NCI-H446 treated with DMSO at 0.1 percent for 48 hours (cell line): ENCODE measurements at regions not wholly inside any gene's neighbourhood (a gene's known extent, or its start where the extent isn't known, plus 50 kb on each side); places are given as distances from the start of the nearest gene placed in this dataset.
"Not testable (repeated sequence)": the region's sequence is repeated elsewhere in the genome, so short reads cannot be mapped to it uniquely, and the experiment has no call there.

Experiments used
- DNase-seq: peaks from one replicate; lab custom pipeline; 2025; lab: John Stamatoyannopoulos, UW

DNA sequence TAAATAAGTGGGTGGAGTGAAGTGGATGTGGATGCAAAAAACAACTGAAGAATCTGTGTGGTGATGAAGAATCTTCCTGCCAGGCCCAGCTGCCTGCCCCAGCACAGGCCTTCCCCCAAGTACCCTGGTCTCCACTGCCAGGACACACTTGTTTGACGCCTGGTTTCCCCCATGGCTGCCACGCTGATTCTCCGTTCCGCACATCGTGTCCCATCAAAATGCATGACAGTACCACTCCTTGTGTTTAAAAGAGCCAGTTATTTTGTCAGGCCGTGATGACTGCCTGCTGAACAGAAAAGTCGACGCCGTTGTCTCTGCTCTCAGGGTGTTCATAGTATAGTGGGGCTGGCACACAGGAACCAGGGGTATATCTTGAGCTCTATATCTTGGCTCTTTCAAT is 50.3 kb upstream of the KYNU start:
- DNase-seq: no peak

DNA sequence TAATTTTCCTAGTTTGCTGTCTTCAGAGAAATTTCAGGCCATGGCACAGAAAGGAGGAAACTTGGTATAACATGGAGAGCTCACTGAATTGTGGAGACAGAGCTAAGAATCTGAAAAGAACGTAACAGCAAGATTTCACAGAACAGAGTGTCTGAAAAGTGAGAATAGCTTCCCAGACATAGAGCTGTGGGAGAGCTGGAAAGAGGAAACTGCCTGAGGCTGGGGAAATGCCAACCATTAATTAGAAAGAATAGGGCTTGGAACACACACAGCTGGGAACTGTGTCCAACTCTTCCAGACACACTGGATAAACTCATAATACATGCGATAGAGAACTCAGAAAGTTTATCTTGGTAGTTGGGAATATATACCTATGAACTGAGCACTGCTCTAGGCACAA is 51.6 kb upstream of the KYNU start:
- no peak for DNase-seq

DNA sequence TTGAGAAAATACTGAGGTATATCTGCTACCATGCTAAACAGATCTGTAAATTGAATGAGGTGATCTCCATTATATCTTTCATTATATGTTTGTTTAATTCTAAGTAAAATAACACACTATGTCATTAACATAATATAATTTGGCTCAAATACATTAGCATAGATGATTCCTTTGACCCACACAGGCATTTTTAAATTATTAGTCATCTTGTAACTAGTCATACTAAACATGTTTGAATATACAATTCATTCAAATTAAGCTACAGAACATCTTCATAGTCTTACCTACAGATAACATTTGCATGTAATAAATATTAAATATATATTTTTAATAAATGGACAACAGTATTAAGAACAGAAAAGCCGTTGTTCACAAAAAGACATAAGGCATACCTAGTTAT is 52.7 kb upstream of the KYNU start:
- no peak for DNase-seq

DNA sequence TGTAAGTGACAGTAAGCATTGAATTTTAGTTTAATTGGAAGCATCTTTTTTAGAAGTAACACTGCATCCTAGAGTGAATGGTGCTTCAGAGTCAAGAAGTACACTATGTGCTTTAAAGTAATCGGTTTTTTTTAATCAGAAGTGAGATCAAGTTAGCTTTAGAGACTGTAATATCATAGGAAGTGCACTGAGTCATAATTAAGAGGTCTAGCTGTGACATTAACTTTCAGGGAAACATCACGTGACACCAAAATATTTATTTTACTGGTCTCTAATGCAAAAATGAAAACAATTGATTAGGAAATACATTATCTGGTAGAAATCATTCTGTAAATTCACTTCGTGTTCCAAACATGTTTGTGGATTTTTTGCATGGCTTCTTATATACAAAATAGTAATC is 55.3 kb upstream of the KYNU start:
- no peak for DNase-seq

DNA sequence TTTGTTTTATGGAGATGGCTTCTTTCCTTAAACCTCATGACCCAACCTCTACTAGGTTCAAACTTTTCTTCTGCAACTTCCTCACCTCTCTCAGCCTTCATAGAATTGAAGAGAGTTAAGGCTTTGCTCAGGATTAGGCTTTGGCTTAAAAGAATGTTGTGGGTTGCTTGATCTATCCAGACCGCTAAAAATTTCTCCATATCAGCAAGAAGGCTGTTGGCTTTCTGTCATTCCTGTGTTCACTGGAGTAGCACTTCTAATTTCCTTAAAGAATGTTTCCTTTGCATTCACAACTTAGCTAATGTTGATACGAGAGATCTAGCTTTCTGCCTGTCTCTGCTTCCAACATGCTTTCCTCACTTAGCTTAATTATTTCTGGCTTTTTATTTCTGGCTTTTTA is 58.1 kb upstream of the KYNU start:
- no peak for DNase-seq

DNA sequence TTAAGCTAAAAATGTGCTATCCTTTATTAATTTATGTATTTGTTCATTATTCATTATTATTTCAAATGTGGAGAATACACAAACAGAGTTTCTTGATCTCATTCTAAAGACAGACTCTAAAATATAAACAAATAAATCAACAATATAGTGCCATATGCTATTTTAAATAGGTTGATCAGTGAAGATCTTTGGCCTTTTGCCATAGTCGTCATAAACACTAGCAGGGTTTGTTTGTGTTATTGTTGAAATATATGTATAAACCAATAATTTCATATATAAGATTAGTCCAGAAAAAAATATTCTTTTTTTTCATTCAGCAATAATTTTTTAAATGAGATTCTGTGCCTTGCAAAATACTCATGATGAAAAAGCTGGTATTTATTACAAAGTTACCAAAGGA is 62.1 kb upstream of the KYNU start:
- no peak for DNase-seq

DNA sequence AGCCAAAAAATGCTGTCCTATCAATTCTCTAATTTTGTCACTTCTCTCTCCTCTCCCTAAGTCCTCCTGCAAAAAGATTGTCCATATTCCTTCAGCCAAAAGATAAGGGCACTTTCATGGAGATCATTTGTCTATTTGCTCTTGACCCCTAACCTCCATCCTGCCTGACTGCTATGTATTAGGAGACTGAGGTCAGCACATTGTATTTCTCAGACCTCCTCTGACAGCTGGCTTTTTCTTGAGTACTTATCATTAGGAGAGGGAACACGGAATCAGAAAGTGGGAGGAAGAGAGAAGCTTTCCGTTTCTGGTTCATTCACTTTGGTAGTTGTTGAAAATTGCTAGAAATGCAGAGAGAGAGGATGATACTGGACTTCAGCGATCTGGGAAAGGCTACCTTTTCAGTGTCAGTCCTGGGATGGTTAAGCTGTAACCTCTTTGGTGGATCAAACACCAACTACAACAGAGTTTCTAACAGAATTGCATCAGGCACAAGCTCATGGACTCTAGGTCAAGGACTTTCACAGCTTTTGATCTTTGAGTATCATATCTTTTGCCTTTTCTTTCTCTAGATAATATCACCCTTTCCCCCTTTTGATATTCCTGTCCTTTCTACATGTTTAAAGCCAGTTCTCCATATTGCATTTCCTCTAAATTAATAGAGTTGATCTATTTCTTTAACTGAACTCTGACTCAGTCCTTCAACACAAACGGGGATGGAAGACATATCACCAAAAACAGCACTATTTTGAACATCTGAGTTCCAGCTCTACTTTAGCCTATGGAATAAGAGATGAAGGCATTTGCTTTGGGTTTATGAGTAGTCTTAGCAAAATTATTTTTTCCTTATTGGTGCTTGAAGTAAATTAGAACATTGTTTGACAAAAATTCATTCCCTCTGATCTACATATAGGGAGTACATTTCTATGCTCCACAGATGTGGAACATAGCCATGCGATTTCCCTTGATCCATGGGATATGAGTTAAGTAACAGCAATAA is 63.3 kb upstream of the KYNU start:
- DNase-seq: no peak

DNA sequence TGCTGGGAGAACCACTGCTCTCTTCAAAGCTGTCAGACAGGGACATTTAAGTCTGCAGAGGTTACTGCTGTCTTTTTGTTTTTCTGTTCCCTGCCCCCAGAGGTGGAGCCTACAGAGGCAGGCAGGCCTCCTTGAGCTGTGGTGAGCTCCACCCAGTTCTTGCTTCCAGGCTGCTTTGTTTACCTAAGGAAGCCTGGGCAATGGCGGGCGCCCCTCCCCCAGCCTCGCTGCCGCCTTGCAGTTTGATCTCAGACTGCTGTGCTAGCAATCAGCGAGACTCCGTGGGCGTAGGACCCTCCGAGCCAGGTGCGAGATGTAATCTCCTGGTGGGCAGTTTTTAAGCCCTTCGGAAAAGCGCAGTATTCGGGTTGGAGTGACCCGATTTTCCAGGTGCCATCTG is 65.8 kb upstream of the KYNU start:
- not testable (repeated sequence) for DNase-seq

DNA sequence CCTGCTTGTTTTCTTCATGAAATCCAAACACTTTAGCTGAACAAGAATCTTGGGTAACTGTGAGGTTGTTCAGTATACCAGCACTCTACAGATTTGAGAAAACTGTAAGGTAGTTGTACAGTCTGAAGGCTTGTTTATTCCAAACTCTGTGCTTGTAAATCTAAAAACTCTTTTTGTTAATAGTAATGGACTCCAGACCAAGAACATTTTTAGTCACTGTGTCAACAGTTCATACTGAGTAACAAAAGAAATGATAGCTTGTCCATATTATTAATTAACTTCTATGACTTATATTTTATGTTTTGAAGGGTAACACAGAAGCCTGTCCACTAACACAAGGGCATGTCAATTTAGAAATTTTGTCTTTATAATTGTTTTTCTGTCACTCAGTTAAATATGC is 72.2 kb upstream of the KYNU start:
- DNase-seq: no peak

DNA sequence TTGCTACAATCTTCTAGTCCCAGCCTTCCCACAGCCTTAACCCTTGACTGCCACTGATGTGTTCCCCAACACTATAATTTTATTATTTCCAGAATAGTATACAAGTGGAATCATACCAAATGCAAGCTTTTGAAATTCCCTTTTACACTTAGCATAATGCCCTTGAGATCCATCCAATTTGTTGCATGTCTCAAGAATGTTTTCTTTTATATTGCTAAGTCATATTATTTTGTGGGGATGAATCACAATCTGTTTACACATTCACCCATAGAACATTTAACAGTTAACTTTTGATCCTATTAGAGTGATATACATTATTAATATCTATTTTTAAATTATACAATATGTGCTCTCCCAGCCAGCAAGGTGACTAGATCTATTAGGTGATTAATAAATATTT is 74.3 kb upstream of the KYNU start:
- DNase-seq: no peak

DNA sequence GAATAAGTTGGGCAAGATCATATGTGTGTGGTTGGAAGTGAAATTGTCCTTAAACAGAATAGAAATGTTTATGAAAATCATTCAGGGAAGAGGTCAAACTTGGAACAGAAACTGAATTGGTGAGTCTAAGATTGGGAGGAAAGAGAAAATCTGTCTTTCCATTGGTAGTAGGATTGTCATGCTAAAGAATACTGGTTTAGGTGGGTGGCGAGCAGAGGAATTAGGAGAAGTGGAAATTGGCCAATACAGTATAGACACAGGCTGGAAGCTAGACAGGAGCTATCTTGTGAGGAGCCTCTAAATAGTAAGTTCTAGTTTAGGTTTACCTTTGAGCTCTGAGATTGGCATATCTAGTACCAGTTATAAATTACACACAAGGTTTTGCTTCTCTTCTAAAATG is 80.9 kb upstream of the KYNU start:
- DNase-seq: no peak

DNA sequence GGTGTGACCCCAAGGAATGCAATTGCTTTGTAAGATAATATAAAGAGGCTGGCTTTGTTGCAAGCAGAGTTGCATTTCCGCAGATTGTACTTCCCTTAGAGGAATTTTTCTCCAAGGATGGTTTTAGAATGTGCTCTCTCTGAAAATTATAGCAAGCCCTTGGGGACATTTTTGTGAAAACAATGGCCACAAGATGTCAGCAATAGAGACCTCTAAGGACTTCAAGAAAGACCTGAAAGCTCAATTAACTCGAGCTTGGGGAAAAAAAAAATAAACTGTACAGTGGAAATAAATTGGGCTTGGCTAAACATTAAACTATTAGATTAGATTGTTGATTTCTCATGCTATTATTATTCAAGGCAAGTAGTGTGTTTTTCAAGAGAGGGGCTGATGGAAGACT is 81.3 kb upstream of the KYNU start:
- DNase-seq: no peak

DNA sequence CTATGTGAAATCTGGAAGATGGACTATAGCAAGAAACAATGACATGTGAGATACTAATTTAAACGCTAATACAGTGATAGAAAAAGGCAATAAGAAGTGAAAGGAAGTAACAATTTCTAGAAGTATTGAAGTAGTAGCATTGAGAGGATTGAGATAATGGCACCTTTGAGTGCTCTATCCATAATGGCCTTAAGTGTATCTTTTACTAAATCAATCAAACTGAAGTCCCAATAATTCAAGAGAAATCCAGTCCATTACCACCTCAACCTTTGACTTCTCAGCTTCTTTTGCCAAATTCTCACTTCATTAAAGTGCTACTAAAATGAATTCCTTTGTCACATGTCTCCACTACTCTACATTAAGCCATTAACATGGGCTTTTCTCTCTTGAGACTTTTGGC is 82.6 kb upstream of the KYNU start:
- DNase-seq: no peak

DNA sequence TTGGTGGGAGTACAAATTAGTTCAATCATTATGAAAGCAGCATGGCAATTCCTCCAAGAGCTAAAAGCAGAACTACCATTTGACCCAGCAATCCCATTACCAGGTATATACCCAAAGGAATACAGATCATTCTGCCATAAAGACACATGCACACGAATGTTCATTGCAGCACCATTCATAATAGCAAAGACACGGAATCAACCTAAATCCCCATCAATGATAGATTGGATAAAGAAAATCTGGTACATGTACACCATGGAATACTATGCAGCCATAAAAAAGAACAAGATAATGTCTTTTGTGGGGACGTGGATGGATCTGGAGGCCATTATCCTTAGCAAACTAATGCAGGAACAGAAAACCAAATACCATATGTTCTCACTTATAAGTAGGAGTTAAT is 85.1 kb upstream of the KYNU start:
- DNase-seq: not testable (repeated sequence)

DNA sequence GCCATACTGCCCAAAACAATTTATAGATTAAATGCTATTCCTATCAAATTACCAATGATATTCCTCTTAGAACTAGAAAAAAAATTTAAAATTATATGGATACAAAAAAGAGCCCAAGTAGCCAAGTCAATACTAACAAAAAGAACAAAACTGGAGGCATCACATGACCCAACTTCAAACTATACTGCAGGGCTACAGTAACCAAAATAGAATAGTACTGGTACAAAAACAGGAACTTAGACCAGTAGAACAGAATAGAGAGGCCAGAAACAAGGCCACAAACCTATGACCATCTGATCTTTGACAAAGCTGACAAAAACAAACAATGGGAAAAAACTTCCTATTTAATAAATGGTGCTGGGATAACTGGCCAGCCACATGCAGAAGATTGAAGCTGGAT is 86.1 kb upstream of the KYNU start:
- no peak for DNase-seq

DNA sequence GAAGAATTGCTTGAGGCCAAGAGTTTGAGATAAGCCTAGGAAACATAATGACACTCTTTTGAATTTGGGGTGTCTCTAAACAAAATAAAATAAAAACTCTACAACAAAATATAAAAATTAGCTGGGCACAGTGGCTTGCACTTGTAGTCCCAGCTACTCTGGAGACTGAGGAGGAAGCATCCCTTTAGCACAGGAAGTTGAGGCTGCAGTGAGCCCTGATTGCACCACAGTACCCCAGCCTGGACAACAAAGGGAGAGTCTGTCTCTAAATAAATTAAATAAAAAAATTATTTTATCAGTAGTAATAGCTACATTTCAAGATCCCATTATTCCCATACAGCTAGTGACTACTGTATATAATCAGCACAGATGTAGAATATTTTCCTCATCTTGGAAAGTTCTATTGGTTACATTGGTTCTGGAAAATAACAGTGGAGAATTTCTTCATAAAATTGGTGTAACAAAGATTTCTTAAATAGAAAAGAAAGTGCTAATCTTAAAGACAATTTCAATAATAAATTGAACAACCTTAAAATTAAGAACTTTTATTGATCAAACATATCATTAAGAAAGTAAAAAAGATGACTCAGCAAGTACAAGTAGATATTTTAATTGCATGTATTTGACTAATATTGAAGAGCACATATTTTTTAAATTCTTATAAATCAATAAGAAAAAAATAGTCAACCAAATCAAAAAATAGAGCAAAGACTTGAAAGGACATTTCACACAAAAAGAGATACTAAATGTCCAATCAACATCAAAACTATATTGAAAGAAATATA is 90.4 kb upstream of the KYNU start:
- DNase-seq: no peak

DNA sequence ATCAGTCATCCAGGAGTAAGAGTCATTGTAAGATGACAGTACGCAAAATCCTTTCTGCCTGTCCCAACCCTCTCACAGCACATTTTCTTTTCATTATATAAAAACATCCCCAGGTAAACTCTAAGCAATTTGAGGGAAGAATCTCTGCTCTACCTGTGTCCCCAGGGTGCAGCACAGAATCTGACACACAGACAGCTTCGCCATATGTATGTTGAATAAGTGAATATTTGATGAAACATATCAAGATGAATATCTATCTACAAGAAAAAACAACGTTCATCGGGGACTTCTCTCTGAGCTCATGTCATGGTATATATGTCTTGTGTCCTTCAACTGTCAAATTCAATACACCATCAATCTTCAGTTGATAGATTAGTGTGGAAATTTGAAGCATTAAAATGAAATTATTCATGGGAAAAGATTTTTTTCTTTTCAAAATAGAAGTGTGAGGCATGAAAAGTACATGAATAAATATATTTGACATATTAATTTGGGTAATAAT is 94.5 kb upstream of the KYNU start:
- no peak for DNase-seq

DNA sequence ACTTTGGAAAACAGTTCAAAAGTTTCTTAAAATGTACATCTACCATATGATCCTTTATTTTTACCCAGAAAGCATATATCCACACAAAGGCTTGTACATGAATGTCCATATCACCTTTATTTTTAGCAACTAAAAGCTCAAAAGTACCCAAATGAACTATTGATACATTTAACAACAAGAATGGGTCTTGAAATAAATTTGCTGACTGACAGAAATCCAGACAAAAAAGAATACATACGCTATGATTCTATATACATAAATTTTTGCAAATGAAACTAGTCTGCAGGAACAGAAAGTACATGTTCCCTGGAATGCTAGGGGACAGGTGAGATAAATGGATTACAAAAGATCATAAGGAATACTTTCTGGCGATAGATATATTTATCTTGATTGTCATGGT is 96.3 kb upstream of the KYNU start:
- no peak for DNase-seq

DNA sequence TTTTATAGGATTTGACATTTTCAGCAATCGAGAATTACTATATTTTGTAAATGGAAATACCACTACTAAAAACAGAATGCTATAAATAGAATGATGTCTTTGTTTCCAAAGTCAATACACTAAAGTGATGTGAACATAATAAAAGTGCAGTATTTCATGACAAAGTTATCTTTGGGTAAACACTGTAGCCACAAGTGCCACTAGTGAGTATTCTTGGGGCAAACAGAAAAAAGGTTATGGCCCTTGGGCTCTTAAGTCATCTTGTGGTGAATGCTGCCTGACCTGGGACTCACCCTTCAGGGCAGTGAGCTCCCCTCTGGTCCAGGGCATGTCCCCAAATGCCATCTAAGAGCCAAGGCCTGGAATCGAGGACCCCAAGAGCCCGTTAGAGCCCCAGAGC is 99.2 kb upstream of the KYNU start:
- DNase-seq: no peak

DNA sequence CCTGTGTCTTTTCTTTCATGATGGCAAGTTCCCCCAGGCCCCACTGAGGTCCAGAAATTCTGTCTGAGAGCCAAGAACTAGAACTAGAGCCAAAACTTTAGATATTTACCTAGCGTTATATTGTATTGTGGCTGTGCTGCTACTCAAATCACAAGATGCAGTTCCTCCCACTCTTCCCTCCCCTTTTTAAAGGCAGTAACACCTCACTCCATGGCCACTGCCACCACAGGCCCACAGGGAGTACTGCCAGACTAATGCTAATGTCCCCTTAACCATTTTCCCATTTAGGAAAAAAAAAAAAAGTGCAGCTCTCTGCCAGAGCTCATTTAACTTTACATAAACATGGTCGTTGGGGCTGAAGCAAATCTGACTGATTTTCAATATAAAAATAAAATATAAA is 99.7 kb upstream of the KYNU start:
- DNase-seq: no peak

DNA sequence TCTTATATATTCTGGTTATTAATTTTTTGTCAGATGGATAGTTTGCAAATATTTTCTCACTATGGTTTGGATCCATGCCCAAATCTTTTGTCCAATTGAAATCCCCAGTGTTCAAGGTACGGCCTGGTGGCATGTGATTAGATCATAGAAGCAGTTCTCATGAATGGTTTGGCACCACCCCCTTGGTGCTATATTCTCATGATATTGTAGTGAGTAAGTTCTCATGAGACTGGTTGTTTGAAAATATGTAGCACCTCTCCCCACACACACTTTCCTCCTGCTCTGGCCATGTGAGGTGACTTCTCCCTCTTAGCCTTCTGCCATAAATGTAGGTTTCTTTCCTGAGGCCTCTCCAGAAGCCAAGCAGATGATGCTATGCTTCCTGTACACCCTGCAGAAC is 107.7 kb upstream of the KYNU start:
- DNase-seq: no peak

DNA sequence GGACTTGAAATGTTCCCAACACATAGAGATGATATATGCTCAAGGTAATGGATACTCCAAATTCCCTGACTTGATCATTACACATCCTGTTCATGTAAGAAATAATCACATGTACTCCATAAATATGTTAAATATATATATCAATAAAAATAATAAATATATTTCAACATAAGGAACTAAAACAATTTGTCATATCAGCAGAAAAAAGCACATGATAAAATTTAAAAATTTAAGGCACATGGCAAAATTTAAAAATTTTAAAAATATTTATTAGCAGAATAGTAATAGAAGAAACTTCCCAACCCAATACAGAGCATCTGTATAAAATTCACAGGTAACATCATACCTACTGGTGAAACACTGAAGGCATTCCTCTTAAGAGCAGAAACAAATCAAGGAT is 109.6 kb upstream of the KYNU start:
- DNase-seq: no peak

DNA sequence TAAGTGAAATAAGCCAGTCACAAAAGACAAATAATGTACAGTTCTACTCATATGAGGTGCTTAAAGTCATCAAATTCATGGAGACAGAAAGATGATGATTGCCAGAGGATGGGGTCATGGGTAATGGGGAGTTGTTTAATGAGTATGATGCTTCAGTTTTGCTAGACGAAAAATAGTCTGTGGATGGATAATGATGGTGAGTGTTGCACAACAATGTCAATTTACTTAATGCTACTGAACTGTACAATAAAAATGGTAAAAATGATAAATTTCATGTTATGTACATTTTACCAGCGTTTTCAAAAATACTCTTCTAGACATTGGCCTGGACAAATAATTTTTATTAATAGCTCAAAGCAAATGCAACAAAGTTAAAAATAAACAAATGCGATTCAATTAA is 118.5 kb upstream of the KYNU start:
- no peak for DNase-seq
